GM23248 (cell line): ENCODE measurements at regions not wholly inside any gene's neighbourhood (a gene's known extent, or its start where the extent isn't known, plus 50 kb on each side); places are given as distances from the start of the nearest gene placed in this dataset.

Source experiments
- EZH2 ChIP-seq: fragments of 200-600 bp; sonication (generic); IDR thresholded peaks from 2 replicates; pipeline ENCODE4 v1.6.1; 2018; ENCODE audit warnings: antibody characterized with exemption, mild to moderate bottlenecking; ENCODE audit not compliant: insufficient read depth, poor library complexity, severe bottlenecking
- EZH2phosphoT487 ChIP-seq: fragments of 200-600 bp; sonication (generic); IDR thresholded peaks from 2 replicates; pipeline ENCODE4 v1.6.1; 2018; ENCODE audit warnings: antibody characterized with exemption, moderate library complexity, mild to moderate bottlenecking, low read depth; ENCODE audit not compliant: insufficient read depth

DNA sequence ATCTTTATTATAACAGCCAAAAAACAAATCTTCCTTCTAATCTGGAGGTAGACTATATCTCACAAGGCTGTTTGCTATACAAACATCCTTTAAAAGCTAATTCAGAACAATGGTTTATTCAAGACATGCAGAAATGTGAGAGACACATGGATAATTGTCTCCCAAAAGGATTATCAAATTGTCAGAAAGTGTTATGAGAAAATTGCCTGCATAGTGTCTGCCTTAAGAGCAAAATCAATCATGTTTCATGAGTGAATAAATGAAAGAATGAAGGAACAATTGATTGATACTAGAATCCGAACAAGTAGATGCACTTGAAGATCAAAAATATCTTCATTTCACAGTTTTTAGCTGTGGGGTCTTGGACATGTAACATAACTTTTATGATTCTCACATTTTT is 621.7 kb upstream of the BOD1L1 start:
- TF ChIP-seq EZH2 (no peak), EZH2phosphoT487 (no peak)
